ENCODE measurements at regions not wholly inside any gene's neighbourhood (a gene's known extent, or its start where the extent isn't known, plus 50 kb on each side); places are given as distances from the start of the nearest gene placed in this dataset.

DNA sequence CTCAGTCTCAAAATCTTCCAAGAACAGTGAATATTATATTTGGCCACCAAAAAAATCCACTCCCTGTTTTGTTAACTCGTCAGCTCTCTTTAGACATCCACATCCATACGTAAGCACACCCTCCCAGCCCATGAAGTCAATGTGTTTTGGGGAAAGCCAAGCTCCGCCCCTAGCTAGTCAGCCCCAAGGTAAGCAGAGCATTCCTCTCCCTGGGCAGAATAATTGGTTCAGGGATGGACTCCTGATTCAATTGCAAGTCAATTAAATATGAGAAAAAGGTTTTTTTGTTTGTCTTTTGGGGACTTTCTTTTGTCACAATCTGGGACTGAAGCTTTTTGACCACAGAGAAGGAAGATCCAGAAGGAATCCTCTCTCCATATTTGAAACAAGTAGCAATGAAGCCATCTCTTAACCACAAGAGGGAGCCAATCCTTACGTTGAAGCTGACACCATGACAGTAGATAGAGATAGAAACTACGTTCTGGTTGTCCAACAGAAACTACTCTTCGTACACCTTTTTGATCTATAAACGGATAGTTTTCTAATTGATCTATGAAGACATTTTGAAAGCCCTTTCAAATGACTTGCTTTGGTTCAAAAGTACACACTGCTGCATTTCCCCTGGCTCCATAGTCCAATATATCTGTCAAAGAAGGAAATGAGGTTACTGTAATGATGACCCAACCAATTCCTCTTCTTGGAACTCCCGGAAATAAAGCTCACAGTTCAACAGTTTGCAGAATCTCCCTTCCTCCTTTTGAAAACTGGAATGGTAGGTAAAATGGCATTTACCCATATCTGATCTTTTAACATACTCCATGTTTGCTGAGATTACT lies 166.4 kb downstream of the TLE1 start:
- intact Hi-C loops (cut with micrococcal nuclease) = no loop called here
- H3K4me3 Mint-ChIP-seq = peak overlapping the region in 2 of 10 donors; percentile 3 to 15
- no peaks in the 10 kb centered on the region for H3K4me1 Mint-ChIP-seq
- H3K36me3 Mint-ChIP-seq = no peaks in the 10 kb centered on the region
- Histone ChIP-seq H3K4me3 (ENCODE audit: low read length) (no peak overlapping the region), H3K9me3 (ENCODE audit: control insufficient read depth in 2 of 3, low read length in 3 of 3) (no peaks in the 10 kb centered on the region), H3K27ac (ENCODE audit: low read depth, low read length) (no peak overlapping the region), H3K27me3 (ENCODE audit: control insufficient read depth in 2 of 2, insufficient read depth in 2 of 2, low read length in 2 of 2) (no peaks in the 10 kb centered on the region), H3K4me1 (ENCODE audit: control insufficient read depth in 2 of 2, insufficient read depth in 2 of 2, low read length in 2 of 2) (no peaks in the 10 kb centered on the region), H3K36me3 (ENCODE audit: control insufficient read depth in 2 of 3, insufficient read depth in 3 of 3, low read length in 3 of 3) (no peaks in the 10 kb centered on the region)
- POLR2A ChIA-PET = no interaction called here
- H3K9me3 Mint-ChIP-seq = peaks cover 0 to 6% (median 0%) of the 10 kb centered on the region in 11 donors
- no peak overlapping the region for H3K27ac Mint-ChIP-seq
- ATAC-seq = peak; percentile 54
- peak in 2 of 9 donors; percentile 1 to 40 for DNase-seq
- CTCF ChIA-PET = no interaction called here
- no peaks in the 10 kb centered on the region for H3K27me3 Mint-ChIP-seq

DNA sequence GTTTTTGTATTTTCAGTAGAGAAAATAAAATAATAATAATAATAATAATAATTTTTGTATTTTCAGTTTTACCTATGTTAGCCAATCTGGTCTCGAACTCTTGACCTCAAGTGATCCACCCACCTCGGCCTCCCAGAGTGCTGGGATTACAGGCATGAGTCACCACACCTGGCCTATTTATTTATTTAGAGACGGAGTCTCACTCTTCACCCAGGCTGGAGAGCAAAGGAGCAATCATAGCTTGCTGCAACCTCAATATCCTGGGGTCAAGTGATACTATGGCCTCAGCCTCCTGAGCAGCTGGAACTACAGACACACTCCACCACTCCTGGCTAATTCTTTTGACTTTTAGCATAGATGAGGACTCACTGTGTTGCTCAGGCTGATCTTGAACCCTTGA lies 167.5 kb downstream of the TLE1 start:
- Mint-ChIP-seq H3K27ac (no peak overlapping the region), H3K9me3 (peaks cover 0 to 8% (median 0%) of the 10 kb centered on the region in 11 donors), H3K36me3 (no peaks in the 10 kb centered on the region), H3K27me3 (no peaks in the 10 kb centered on the region), H3K4me1 (no peaks in the 10 kb centered on the region), H3K4me3 (no peak overlapping the region)
- no peak for ATAC-seq
- intact Hi-C loops (cut with micrococcal nuclease) = no loop called here
- Histone ChIP-seq H3K36me3 (ENCODE audit: control insufficient read depth in 2 of 3, insufficient read depth in 3 of 3, low read length in 3 of 3) (no peaks in the 10 kb centered on the region), H3K4me1 (ENCODE audit: control insufficient read depth in 2 of 2, insufficient read depth in 2 of 2, low read length in 2 of 2) (no peaks in the 10 kb centered on the region), H3K27me3 (ENCODE audit: control insufficient read depth in 2 of 2, insufficient read depth in 2 of 2, low read length in 2 of 2) (no peaks in the 10 kb centered on the region), H3K4me3 (ENCODE audit: low read length) (no peak overlapping the region), H3K9me3 (ENCODE audit: control insufficient read depth in 2 of 3, low read length in 3 of 3) (no peaks in the 10 kb centered on the region), H3K27ac (ENCODE audit: low read depth, low read length) (no peak overlapping the region)
- ChIA-PET POLR2A (no interaction called here), CTCF (no interaction called here)
- no peak for DNase-seq

GRCh38 chr9:81519816-81520495 lies 169.4 kb downstream of the TLE1 start:
- Histone ChIP-seq H3K9me3 (ENCODE audit: control insufficient read depth in 2 of 3, low read length in 3 of 3) (no peaks in the 10 kb centered on the region), H3K27me3 (ENCODE audit: control insufficient read depth in 2 of 2, insufficient read depth in 2 of 2, low read length in 2 of 2) (no peaks in the 10 kb centered on the region), H3K36me3 (ENCODE audit: control insufficient read depth in 2 of 3, insufficient read depth in 3 of 3, low read length in 3 of 3) (no peaks in the 10 kb centered on the region), H3K4me1 (ENCODE audit: control insufficient read depth in 2 of 2, insufficient read depth in 2 of 2, low read length in 2 of 2) (no peaks in the 10 kb centered on the region), H3K27ac (ENCODE audit: low read depth, low read length) (no peak overlapping the region), H3K4me3 (ENCODE audit: low read length) (no peak overlapping the region)
- Mint-ChIP-seq H3K4me1 (no peaks in the 10 kb centered on the region), H3K4me3 (no peak overlapping the region), H3K9me3 (peaks cover 0 to 13% (median 0%) of the 10 kb centered on the region in 11 donors), H3K27ac (no peak overlapping the region), H3K36me3 (no peaks in the 10 kb centered on the region), H3K27me3 (peaks cover 0 to 5% (median 0%) of the 10 kb centered on the region in 5 donors)
- ATAC-seq = no peak
- intact Hi-C loops (cut with micrococcal nuclease) = no loop called here
- POLR2A ChIA-PET = no interaction called here
- no peak for DNase-seq
- CTCF ChIA-PET = no interaction called here

DNA sequence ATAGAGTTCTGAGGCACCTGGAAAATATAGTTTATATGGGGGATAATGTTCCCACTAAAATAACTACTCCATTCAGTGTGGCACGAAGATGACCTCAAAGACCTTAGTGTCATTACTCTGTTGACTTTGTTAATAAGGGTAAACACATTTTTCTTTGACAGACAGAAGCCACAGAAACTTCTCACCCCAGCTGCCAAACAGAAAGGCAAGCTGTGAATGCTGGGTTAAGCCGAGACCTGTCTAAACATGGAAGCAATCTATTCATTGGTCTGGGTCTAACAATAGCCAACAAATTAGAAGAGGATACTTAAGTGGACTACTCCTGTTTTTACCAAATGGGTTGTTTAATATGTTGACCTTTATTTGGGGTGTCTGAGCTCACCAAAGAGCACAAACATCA lies 171.4 kb downstream of the TLE1 start:
- Mint-ChIP-seq H3K27ac (no peak overlapping the region), H3K4me1 (no peaks in the 10 kb centered on the region), H3K36me3 (no peaks in the 10 kb centered on the region), H3K4me3 (no peak overlapping the region), H3K9me3 (peaks cover 0 to 13% (median 0%) of the 10 kb centered on the region in 11 donors), H3K27me3 (peaks cover 0 to 5% (median 0%) of the 10 kb centered on the region in 5 donors)
- Histone ChIP-seq H3K36me3 (ENCODE audit: control insufficient read depth in 2 of 3, insufficient read depth in 3 of 3, low read length in 3 of 3) (no peaks in the 10 kb centered on the region), H3K27me3 (ENCODE audit: control insufficient read depth in 2 of 2, insufficient read depth in 2 of 2, low read length in 2 of 2) (no peaks in the 10 kb centered on the region), H3K4me1 (ENCODE audit: control insufficient read depth in 2 of 2, insufficient read depth in 2 of 2, low read length in 2 of 2) (no peaks in the 10 kb centered on the region), H3K4me3 (ENCODE audit: low read length) (no peak overlapping the region), H3K27ac (ENCODE audit: low read depth, low read length) (no peak overlapping the region), H3K9me3 (ENCODE audit: control insufficient read depth in 2 of 3, low read length in 3 of 3) (no peaks in the 10 kb centered on the region)
- ATAC-seq (no peak), DNase-seq (no peak)
- intact Hi-C loops (cut with micrococcal nuclease) = no loop called here
- ChIA-PET POLR2A (no interaction called here), CTCF (no interaction called here)

GRCh38 chr9:81513059-81513458 lies 176.3 kb downstream of the TLE1 start:
- H3K36me3 Mint-ChIP-seq = no peaks in the 10 kb centered on the region
- Histone ChIP-seq H3K27ac (ENCODE audit: low read depth, low read length) (no peak overlapping the region), H3K9me3 (ENCODE audit: control insufficient read depth in 2 of 3, low read length in 3 of 3) (no peaks in the 10 kb centered on the region), H3K4me1 (ENCODE audit: control insufficient read depth in 2 of 2, insufficient read depth in 2 of 2, low read length in 2 of 2) (no peaks in the 10 kb centered on the region), H3K27me3 (ENCODE audit: control insufficient read depth in 2 of 2, insufficient read depth in 2 of 2, low read length in 2 of 2) (no peaks in the 10 kb centered on the region), H3K4me3 (ENCODE audit: low read length) (no peak overlapping the region), H3K36me3 (ENCODE audit: control insufficient read depth in 2 of 3, insufficient read depth in 3 of 3, low read length in 3 of 3) (no peaks in the 10 kb centered on the region)
- peaks cover 0 to 13% (median 1%) of the 10 kb centered on the region in 11 donors for H3K9me3 Mint-ChIP-seq
- no peak for DNase-seq
- POLR2A ChIA-PET = interaction anchor here (0.6 kb wide), 1 partner anchor 49 kb away, joined by 3 read pairs; no protein-coding TSS in a partner anchor
- H3K27ac Mint-ChIP-seq = no peak overlapping the region
- H3K4me1 Mint-ChIP-seq = no peaks in the 10 kb centered on the region
- H3K4me3 Mint-ChIP-seq = no peak overlapping the region
- no peak for ATAC-seq
- CTCF ChIA-PET = no interaction called here
- intact Hi-C loops (cut with micrococcal nuclease) = no loop called here
- peaks cover 0 to 7% (median 4%) of the 10 kb centered on the region in 5 donors for H3K27me3 Mint-ChIP-seq

GRCh38 chr9:81512641-81513040 lies 176.7 kb downstream of the TLE1 start:
- ChIA-PET CTCF (no interaction called here), POLR2A (no interaction called here)
- Histone ChIP-seq H3K4me1 (ENCODE audit: control insufficient read depth in 2 of 2, insufficient read depth in 2 of 2, low read length in 2 of 2) (no peaks in the 10 kb centered on the region), H3K36me3 (ENCODE audit: control insufficient read depth in 2 of 3, insufficient read depth in 3 of 3, low read length in 3 of 3) (no peaks in the 10 kb centered on the region), H3K27ac (ENCODE audit: low read depth, low read length) (no peak overlapping the region), H3K27me3 (ENCODE audit: control insufficient read depth in 2 of 2, insufficient read depth in 2 of 2, low read length in 2 of 2) (no peaks in the 10 kb centered on the region), H3K4me3 (ENCODE audit: low read length) (no peak overlapping the region), H3K9me3 (ENCODE audit: control insufficient read depth in 2 of 3, low read length in 3 of 3) (no peaks in the 10 kb centered on the region)
- Mint-ChIP-seq H3K36me3 (no peaks in the 10 kb centered on the region), H3K27me3 (peaks cover 0 to 7% (median 4%) of the 10 kb centered on the region in 5 donors), H3K27ac (no peak overlapping the region), H3K9me3 (peaks cover 0 to 13% (median 1%) of the 10 kb centered on the region in 11 donors), H3K4me1 (no peaks in the 10 kb centered on the region), H3K4me3 (no peak overlapping the region)
- no peak for DNase-seq
- ATAC-seq = no peak
- intact Hi-C loops (cut with micrococcal nuclease) = no loop called here

DNA sequence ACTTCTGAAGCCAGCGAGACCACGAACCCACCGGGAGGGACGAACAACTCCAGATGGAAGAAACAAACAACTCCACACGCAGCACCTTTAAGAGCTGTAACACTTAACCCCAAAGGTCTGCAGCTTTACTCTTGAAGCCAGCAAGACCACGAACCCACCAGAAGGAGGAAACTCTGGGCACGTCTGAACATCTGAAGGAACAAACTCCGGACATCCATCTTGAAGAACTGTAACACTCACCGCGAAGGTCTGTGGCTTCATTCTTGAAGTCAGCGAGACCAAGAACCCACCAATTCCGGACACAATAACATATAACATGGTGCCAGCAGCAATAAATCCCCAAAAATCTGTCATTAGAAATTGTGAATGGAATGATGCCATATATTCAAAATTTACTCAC lies 180.9 kb downstream of the TLE1 start:
- Histone ChIP-seq H3K9me3 (ENCODE audit: control insufficient read depth in 2 of 3, low read length in 3 of 3) (no peaks in the 10 kb centered on the region), H3K36me3 (ENCODE audit: control insufficient read depth in 2 of 3, insufficient read depth in 3 of 3, low read length in 3 of 3) (no peaks in the 10 kb centered on the region), H3K4me3 (ENCODE audit: low read length) (no peak overlapping the region), H3K27ac (ENCODE audit: low read depth, low read length) (no peak overlapping the region), H3K27me3 (ENCODE audit: control insufficient read depth in 2 of 2, insufficient read depth in 2 of 2, low read length in 2 of 2) (no peaks in the 10 kb centered on the region), H3K4me1 (ENCODE audit: control insufficient read depth in 2 of 2, insufficient read depth in 2 of 2, low read length in 2 of 2) (no peaks in the 10 kb centered on the region)
- DNase-seq (no peak), ATAC-seq (no peak)
- POLR2A ChIA-PET = no interaction called here
- Mint-ChIP-seq H3K27ac (no peak overlapping the region), H3K4me3 (no peak overlapping the region), H3K4me1 (no peaks in the 10 kb centered on the region), H3K27me3 (peaks cover 0 to 7% (median 0%) of the 10 kb centered on the region in 5 donors), H3K9me3 (peaks cover 0 to 7% (median 0%) of the 10 kb centered on the region in 11 donors), H3K36me3 (no peaks in the 10 kb centered on the region)
- intact Hi-C loops (cut with micrococcal nuclease) = no loop called here
- CTCF ChIA-PET = no interaction called here

Data from naive thymus-derived CD4-positive, alpha-beta T cell (primary cell).